Colonic mucosa (tissue), 4 donors: ENCODE measurements at regions not wholly inside any gene's neighbourhood (a gene's known extent, or its start where the extent isn't known, plus 50 kb on each side); places are given as distances from the start of the nearest gene placed in this dataset.

Experiments used
- DNase-seq: peaks from one replicate; pipeline ENCODE4 v3.0.0-alpha.2; 2020
- H3K27ac ChIP-seq: fragments of 200-600 bp; one replicate; pipeline ENCODE4 v1.8.0; 2021
- H3K27me3 ChIP-seq: fragments of 200-600 bp; one replicate; pipeline ENCODE4 v1.8.0; 2021
- H3K36me3 ChIP-seq: fragments of 200-600 bp; one replicate; pipeline ENCODE4 v1.8.0; 2021
- H3K4me1 ChIP-seq: fragments of 200-600 bp; one replicate; pipeline ENCODE4 v1.8.0; 2021; ENCODE audit warnings: mild to moderate bottlenecking
- H3K4me3 ChIP-seq: fragments of 200-600 bp; one replicate; pipeline ENCODE4 v1.8.0; 2021
- H3K9ac ChIP-seq, 2 donors: one replicate each; pipeline ENCODE4 v1.7.0; 2013; ENCODE audit warnings: control low read depth in 2 of 2, low read depth in 2 of 2, low read length in 2 of 2
- H3K9me3 ChIP-seq: fragments of 200-600 bp; one replicate; pipeline ENCODE4 v1.8.0; 2021
- intact Hi-C: fragments of 100-400 bp; cut with DNase I; formaldehyde crosslinking; loops from one replicate; pipeline ENCODE4 v1.14.1; 2022
- TF ChIP-seq, protein P1 (sequence below): fragments of 200-600 bp; IDR thresholded peaks from one replicate; pipeline ENCODE4 v1.8.0; 2022; ENCODE audit warnings: antibody characterized with exemption, mild to moderate bottlenecking
- donor health status: healthy.
- donor health status: DM: no; HTN: no; CAD: no.
- donor health status: DM: no; HTN: no; CAD: no.

DNA sequence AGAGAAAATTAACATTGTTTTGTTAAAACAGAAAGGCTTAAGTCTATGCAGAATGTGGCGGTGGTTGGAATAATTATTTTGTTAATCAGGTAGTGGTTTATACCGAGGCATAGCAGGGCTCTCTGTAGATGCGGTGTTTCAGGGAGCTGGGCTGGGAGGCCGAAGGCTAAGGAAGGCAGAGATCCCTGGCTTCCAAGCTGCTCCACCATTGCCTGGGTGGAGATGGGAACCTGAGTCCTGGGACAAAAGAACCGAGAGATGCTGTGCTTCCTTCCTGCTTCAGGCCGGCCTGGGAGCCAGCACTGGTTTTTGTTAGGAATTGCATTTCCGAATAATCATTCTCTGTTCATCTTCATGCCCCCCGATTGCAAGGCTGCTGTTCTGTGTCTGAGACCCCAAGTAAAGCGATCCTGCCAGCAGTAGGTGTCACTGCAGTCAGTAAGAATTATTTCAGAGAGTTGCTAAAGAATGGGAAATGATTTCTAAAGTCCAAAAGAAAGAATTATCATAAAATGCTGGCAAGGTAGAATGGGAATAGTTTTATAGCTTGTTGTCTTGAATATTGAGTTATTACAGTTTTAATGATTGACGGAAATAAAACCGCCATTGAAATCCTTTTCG lies 824.9 kb downstream of the GALR1 start:
- Histone ChIP-seq H3K9me3 (no peaks in the 10 kb centered on the region), H3K27ac (no peak overlapping the region), H3K9ac (no peak overlapping the region), H3K4me1 (no peaks in the 10 kb centered on the region), H3K36me3 (no peaks in the 10 kb centered on the region), H3K27me3 (no peaks in the 10 kb centered on the region), H3K4me3 (no peak overlapping the region)
- intact Hi-C loops: no loop called here
- DNase-seq: no peak
- TF ChIP-seq, protein P1, sequence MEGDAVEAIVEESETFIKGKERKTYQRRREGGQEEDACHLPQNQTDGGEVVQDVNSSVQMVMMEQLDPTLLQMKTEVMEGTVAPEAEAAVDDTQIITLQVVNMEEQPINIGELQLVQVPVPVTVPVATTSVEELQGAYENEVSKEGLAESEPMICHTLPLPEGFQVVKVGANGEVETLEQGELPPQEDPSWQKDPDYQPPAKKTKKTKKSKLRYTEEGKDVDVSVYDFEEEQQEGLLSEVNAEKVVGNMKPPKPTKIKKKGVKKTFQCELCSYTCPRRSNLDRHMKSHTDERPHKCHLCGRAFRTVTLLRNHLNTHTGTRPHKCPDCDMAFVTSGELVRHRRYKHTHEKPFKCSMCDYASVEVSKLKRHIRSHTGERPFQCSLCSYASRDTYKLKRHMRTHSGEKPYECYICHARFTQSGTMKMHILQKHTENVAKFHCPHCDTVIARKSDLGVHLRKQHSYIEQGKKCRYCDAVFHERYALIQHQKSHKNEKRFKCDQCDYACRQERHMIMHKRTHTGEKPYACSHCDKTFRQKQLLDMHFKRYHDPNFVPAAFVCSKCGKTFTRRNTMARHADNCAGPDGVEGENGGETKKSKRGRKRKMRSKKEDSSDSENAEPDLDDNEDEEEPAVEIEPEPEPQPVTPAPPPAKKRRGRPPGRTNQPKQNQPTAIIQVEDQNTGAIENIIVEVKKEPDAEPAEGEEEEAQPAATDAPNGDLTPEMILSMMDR: no peak

DNA sequence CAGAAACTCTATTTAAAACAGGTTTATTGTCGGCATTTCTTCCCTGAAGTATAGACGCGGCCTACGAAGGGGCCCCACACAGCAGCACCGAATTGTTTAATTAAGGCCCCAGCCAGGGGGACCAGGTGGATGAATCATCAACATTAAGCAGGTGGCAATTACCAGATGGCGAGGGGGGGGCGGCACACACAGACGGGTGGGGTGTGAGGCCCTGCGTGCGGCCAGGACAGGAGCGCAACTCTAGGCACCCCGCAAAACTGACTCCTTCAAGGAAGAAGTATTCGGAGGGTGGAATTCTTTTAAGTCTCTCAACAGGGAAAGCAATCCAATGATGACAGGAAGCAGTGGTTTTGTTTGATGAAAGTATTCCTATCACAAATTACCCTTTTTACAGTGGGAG lies 830.4 kb downstream of the GALR1 start:
- intact Hi-C loops: no loop called here
- no peaks in the 10 kb centered on the region for H3K27me3 ChIP-seq
- H3K36me3 ChIP-seq: no peaks in the 10 kb centered on the region
- no peak overlapping the region for H3K27ac ChIP-seq
- H3K4me1 ChIP-seq: no peaks in the 10 kb centered on the region
- H3K9ac ChIP-seq: no peak overlapping the region
- TF ChIP-seq, protein P1: no peak
- H3K4me3 ChIP-seq: no peak overlapping the region
- H3K9me3 ChIP-seq: no peaks in the 10 kb centered on the region
- no peak for DNase-seq

DNA sequence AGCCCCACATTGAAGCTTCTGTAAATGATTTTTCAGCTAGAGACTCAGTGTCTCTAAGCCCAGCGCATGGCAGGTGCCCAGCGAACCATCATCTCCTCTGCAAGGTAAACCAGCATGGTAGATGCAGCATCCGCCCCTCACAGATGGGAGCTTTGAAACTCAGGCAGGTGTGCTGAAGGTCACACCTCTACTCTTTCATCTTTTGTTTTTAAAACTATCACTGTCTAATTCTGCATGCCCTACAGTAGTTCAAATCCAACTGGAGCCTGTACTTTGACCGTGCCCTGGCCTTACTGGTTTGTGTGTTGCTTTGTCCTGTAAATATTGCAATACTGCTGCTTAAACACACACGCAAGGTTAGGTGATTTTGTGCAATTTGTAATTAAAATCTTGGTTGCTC lies 831.1 kb downstream of the GALR1 start:
- intact Hi-C loops: no loop called here
- no peaks in the 10 kb centered on the region for H3K9me3 ChIP-seq
- no peak overlapping the region for H3K27ac ChIP-seq
- TF ChIP-seq, protein P1: no peak
- H3K9ac ChIP-seq: no peak overlapping the region
- no peaks in the 10 kb centered on the region for H3K27me3 ChIP-seq
- no peaks in the 10 kb centered on the region for H3K36me3 ChIP-seq
- no peak overlapping the region for H3K4me3 ChIP-seq
- DNase-seq: no peak
- no peaks in the 10 kb centered on the region for H3K4me1 ChIP-seq

DNA sequence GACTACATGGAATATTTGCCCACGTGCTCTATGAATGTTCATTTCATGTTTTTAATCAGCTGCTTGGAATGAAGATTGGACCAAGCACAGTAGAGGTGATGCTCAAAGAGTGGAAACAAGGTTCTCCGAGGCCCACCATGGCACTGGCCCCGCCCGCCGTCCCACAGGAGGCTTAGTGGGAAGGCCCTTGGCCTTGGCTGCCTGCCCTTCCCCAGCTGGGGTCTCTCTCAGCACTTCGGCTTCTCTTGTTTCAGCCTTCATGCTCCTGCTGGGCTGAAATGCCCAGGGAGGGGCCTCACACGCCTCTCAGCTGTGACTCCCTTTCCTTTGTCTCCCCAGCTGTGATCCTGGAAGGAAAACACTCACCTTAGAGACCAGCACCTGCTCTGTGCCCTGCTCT lies 833.2 kb downstream of the GALR1 start:
- intact Hi-C loops: no loop called here
- no peaks in the 10 kb centered on the region for H3K9me3 ChIP-seq
- no peaks in the 10 kb centered on the region for H3K4me1 ChIP-seq
- DNase-seq: no peak
- no peak overlapping the region for H3K4me3 ChIP-seq
- H3K9ac ChIP-seq: no peak overlapping the region
- no peak overlapping the region for H3K27ac ChIP-seq
- TF ChIP-seq, protein P1: no peak
- H3K36me3 ChIP-seq: no peaks in the 10 kb centered on the region
- H3K27me3 ChIP-seq: no peaks in the 10 kb centered on the region

DNA sequence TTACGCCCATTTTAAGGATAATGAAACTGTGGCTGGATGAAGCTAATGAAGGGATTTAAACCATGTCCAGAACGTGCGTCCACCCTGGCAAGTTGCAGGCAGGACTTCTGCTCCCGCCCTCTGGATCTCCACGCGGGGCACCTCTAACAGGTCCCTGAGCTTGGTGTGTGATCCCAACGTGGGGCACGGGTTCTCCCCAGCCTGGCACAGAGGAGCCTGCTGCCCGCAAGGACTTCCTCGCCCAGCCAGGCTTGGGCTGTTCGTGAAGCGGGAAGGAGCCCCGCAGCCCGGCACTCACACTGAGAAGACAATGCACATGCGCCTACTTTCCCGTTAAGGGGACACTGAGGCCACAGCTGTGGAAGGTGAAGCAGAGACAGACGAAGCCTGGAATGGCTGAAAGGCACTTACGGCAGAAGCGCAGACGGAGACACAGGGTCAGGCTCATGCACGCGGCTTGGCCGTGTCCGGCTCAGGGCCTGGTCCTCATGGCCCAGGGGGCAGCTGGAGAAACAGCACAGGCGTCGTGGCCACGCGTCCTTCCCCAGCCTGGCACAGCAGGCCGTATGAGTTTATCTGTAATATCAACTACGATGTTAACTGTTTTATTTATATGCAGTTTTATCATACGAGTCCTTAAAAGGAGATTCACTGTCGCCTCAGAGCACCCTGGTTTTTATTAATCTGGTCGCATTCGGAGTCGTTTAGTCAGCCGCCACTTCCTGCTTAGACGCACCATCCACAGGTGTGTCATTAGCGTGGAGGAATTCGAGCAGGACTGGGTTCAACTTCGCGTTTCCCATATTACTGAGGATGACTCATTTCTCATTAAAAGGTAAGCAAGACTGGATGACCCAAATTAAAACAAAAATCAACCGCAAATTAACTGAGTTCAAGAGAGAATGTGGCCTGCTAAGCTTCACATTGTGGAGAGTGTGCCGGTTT lies 835.9 kb downstream of the GALR1 start:
- Histone ChIP-seq H3K4me3 (no peak overlapping the region), H3K9me3 (no peaks in the 10 kb centered on the region), H3K27me3 (no peaks in the 10 kb centered on the region), H3K36me3 (no peaks in the 10 kb centered on the region), H3K9ac (no peak overlapping the region), H3K4me1 (no peaks in the 10 kb centered on the region), H3K27ac (no peak overlapping the region)
- no peak for DNase-seq
- intact Hi-C loops: no loop called here
- TF ChIP-seq, protein P1: no peak
